CD14-positive monocyte (primary cell): ENCODE measurements at regions not wholly inside any gene's neighbourhood (a gene's known extent, or its start where the extent isn't known, plus 50 kb on each side); places are given as distances from the start of the nearest gene placed in this dataset.

Experiments used
- DNase-seq, 3 donors: peaks; one replicate each; pipeline ENCODE4 v3.0.0-alpha.2; 2011 to 2022
- H2AFZ ChIP-seq: 2 replicates; pipeline ENCODE4 v1.6.0; 2012; ENCODE audit warnings: mild to moderate bottlenecking, low read depth, low read length, inconsistent platforms; ENCODE audit not compliant: insufficient read depth, poor library complexity, severe bottlenecking
- H3K27ac ChIP-seq, 2 donors: 1 replicate in 1 of 2; 2 replicates in 1 of 2; pipeline ENCODE4 v1.5.1; 2012 to 2013; ENCODE audit warnings: low read length in 2 of 2, control low read depth in 1 of 2, inconsistent platforms in 1 of 2, low read depth in 1 of 2, mild to moderate bottlenecking in 1 of 2
- H3K27me3 ChIP-seq, 2 donors: one replicate each; pipeline versions ENCODE4 v1.6.0 to v1.6.1; 2011 to 2013; ENCODE audit warnings: low read length in 2 of 2; ENCODE audit not compliant: control insufficient read depth in 2 of 2, insufficient read depth in 2 of 2
- H3K36me3 ChIP-seq, 2 donors: replicated peaks in 1 of 2; 1 replicate in 1 of 2; 2 replicates in 1 of 2; pipeline versions ENCODE4 v1.5.1 to v1.6.1; 2012 to 2013; ENCODE audit warnings: low read length in 2 of 2, control low read depth in 1 of 2, inconsistent platforms in 1 of 2, mild to moderate bottlenecking in 1 of 2; ENCODE audit not compliant: insufficient read depth in 2 of 2, control insufficient read depth in 1 of 2
- H3K4me1 ChIP-seq, 2 donors: 1 replicate in 1 of 2; 2 replicates in 1 of 2; pipeline versions ENCODE4 v1.5.1 to v1.6.1; 2012 to 2013; ENCODE audit warnings: low read length in 2 of 2, control low read depth in 1 of 2, inconsistent platforms in 1 of 2, mild to moderate bottlenecking in 1 of 2, moderate library complexity in 1 of 2; ENCODE audit not compliant: insufficient read depth in 2 of 2, control insufficient read depth in 1 of 2
- H3K4me2 ChIP-seq: replicated peaks from 2 replicates; pipeline ENCODE3; 2012; ENCODE audit warnings: low read length, moderate library complexity, mild to moderate bottlenecking; ENCODE audit not compliant: poor library complexity, severe bottlenecking; ENCODE audit errors: extremely low read depth
- H3K4me3 ChIP-seq, 3 experiments: fragments of 200-600 bp in 1 of 3; sonication (generic) in 1 of 3; replicated peaks in 1 of 3; 1 replicate in 2 of 3; 2 replicates in 1 of 3; pipeline ENCODE4 v1.5.1; 2011 to 2013; ENCODE audit warnings: low read length in 3 of 3, mild to moderate bottlenecking in 3 of 3, control low read depth in 2 of 3, low read depth in 2 of 3, inconsistent platforms in 1 of 3, moderate library complexity in 1 of 3
- H3K79me2 ChIP-seq: 2 replicates; pipeline ENCODE4 v1.6.0; 2012; ENCODE audit warnings: mild to moderate bottlenecking, control low read depth, inconsistent platforms, low read length, moderate library complexity; ENCODE audit not compliant: insufficient read depth
- H3K9ac ChIP-seq: 2 replicates; pipeline ENCODE4 v1.6.0; 2017; ENCODE audit warnings: low read length, mild to moderate bottlenecking; ENCODE audit not compliant: insufficient read depth, poor library complexity, severe bottlenecking
- H3K9me3 ChIP-seq, 2 donors: replicated peaks in 1 of 2; 1 replicate in 1 of 2; 2 replicates in 1 of 2; pipeline versions ENCODE4 v1.5.1 to v1.6.1; 2012 to 2013; ENCODE audit warnings: low read length in 2 of 2, control low read depth in 1 of 2; ENCODE audit not compliant: control insufficient read depth in 1 of 2, insufficient read depth in 1 of 2
- H4K20me1 ChIP-seq: 2 replicates; pipeline ENCODE4 v1.6.0; 2012; ENCODE audit warnings: mild to moderate bottlenecking, low read length, control low read depth, moderate library complexity; ENCODE audit not compliant: insufficient read depth
- H3K27ac Mint-ChIP-seq, 7 donors: one replicate each; pipeline ENCODE4 v1.8.0; 2020; ENCODE audit warnings: mild to moderate bottlenecking in 7 of 7, mixed read lengths in 7 of 7, moderate library complexity in 6 of 7, inconsistent platforms in 2 of 7
- H3K27me3 Mint-ChIP-seq, 3 donors: one replicate each; pipeline ENCODE4 v1.8.0; 2021 to 2022; ENCODE audit warnings: low read depth in 3 of 3, mild to moderate bottlenecking in 3 of 3, mixed read lengths in 3 of 3, moderate library complexity in 3 of 3, inconsistent platforms in 1 of 3
- H3K36me3 Mint-ChIP-seq, 2 donors: one replicate each; pipeline ENCODE4 v1.8.0; 2020; ENCODE audit warnings: mixed read lengths in 2 of 2, inconsistent platforms in 1 of 2, mild to moderate bottlenecking in 1 of 2
- H3K4me1 Mint-ChIP-seq: one replicate; pipeline ENCODE4 v1.8.0; 2020; ENCODE audit warnings: mild to moderate bottlenecking, mixed read lengths
- H3K4me3 Mint-ChIP-seq, 2 donors: one replicate each; pipeline ENCODE4 v1.8.0; 2020; ENCODE audit warnings: mild to moderate bottlenecking in 2 of 2, mixed read lengths in 2 of 2, moderate library complexity in 1 of 2
- H3K9me3 Mint-ChIP-seq, 7 donors: one replicate each; pipeline ENCODE4 v1.8.0; 2020 to 2022; ENCODE audit warnings: mixed read lengths in 7 of 7, mild to moderate bottlenecking in 6 of 7, moderate library complexity in 6 of 7, inconsistent platforms in 2 of 7
- WGBS: methylation state at CpG from one replicate; pipeline ENCODE4 v1.1.5; 2013; ENCODE audit warnings: missing lambda C conversion rate; ENCODE audit not compliant: insufficient coverage; 5-methylcytosine and 5-hydroxymethylcytosine counted together
- intact Hi-C, 2 donors: fragments of 100-400 bp; cut with micrococcal nuclease; formaldehyde crosslinking; loops; one replicate each; pipeline versions ENCODE4 v1.15.0 to v1.15.1; 2023
- TF ChIP-seq, protein P1 (sequence below): fragments of 200-600 bp; IDR thresholded peaks from one replicate; pipeline ENCODE4 v1.8.0; 2022; ENCODE audit warnings: antibody characterized with exemption, mild to moderate bottlenecking

GRCh38 chr5:125233944-125234343 is 487.5 kb upstream of the ZNF608 start:
- no CpG with 5 or more reads among the region's 2 CpGs for WGBS
- no peak overlapping the region for H3K9ac ChIP-seq
- intact Hi-C loops, result no loop called here
- H3K4me1 Mint-ChIP-seq, result no peaks in the 10 kb centered on the region
- TF ChIP-seq, protein P1, sequence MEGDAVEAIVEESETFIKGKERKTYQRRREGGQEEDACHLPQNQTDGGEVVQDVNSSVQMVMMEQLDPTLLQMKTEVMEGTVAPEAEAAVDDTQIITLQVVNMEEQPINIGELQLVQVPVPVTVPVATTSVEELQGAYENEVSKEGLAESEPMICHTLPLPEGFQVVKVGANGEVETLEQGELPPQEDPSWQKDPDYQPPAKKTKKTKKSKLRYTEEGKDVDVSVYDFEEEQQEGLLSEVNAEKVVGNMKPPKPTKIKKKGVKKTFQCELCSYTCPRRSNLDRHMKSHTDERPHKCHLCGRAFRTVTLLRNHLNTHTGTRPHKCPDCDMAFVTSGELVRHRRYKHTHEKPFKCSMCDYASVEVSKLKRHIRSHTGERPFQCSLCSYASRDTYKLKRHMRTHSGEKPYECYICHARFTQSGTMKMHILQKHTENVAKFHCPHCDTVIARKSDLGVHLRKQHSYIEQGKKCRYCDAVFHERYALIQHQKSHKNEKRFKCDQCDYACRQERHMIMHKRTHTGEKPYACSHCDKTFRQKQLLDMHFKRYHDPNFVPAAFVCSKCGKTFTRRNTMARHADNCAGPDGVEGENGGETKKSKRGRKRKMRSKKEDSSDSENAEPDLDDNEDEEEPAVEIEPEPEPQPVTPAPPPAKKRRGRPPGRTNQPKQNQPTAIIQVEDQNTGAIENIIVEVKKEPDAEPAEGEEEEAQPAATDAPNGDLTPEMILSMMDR, result no peak
- DNase-seq, result no peak
- H3K36me3 ChIP-seq, result no peaks in the 10 kb centered on the region
- H2AFZ ChIP-seq, result no peak overlapping the region
- no peak overlapping the region for H3K4me3 Mint-ChIP-seq
- no peak overlapping the region for H3K27ac ChIP-seq
- H3K36me3 Mint-ChIP-seq, result no peaks in the 10 kb centered on the region
- H3K4me1 ChIP-seq, result no peaks in the 10 kb centered on the region
- H3K27ac Mint-ChIP-seq, result no peak overlapping the region
- H3K9me3 ChIP-seq, result peaks cover 0 to 4% of the 10 kb centered on the region in 2 donors
- no peaks in the 10 kb centered on the region for H3K27me3 ChIP-seq
- no peak overlapping the region for H3K4me2 ChIP-seq
- peaks cover 0 to 1% (median 1%) of the 10 kb centered on the region in 3 donors for H3K27me3 Mint-ChIP-seq
- H3K9me3 Mint-ChIP-seq, result peaks cover 0 to 8% (median 3%) of the 10 kb centered on the region in 7 donors
- no peaks in the 10 kb centered on the region for H4K20me1 ChIP-seq
- no peak overlapping the region for H3K4me3 ChIP-seq
- H3K79me2 ChIP-seq, result no peaks in the 10 kb centered on the region

GRCh38 chr5:125236007-125236406 is 489.6 kb upstream of the ZNF608 start:
- Histone ChIP-seq H3K27ac (no peak overlapping the region), H3K36me3 (no peaks in the 10 kb centered on the region), H3K9ac (no peak overlapping the region), H2AFZ (no peak overlapping the region), H3K27me3 (no peaks in the 10 kb centered on the region), H3K9me3 (peaks cover 0 to 4% of the 10 kb centered on the region in 2 donors), H3K4me1 (no peaks in the 10 kb centered on the region), H3K4me3 (no peak overlapping the region), H3K79me2 (no peaks in the 10 kb centered on the region), H4K20me1 (no peaks in the 10 kb centered on the region), H3K4me2 (no peak overlapping the region)
- Mint-ChIP-seq H3K9me3 (peaks cover 0 to 5% (median under 1%) of the 10 kb centered on the region in 7 donors), H3K27ac (no peak overlapping the region), H3K27me3 (no peaks in the 10 kb centered on the region), H3K4me1 (no peaks in the 10 kb centered on the region), H3K4me3 (no peak overlapping the region), H3K36me3 (no peaks in the 10 kb centered on the region)
- no CpG with 5 or more reads among the region's 2 CpGs for WGBS
- intact Hi-C loops, result no loop called here
- TF ChIP-seq, protein P1, result no peak
- DNase-seq, result no peak
